Endothelial cell of umbilical vein (primary cell): ENCODE measurements at regions not wholly inside any gene's neighbourhood (a gene's known extent, or its start where the extent isn't known, plus 50 kb on each side); places are given as distances from the start of the nearest gene placed in this dataset.

Experiments
- BruUV-seq: library from RNA; stranded (reverse); fragments of 400-500 nt; replicated peaks from 2 replicates; lab custom pipeline; 2021; lab: Mats Ljungman, UMichigan
- CTCF ChIA-PET: fragments of 300-600, 350-600 bp; sonication (Branson Sonifier 250); formaldehyde crosslinking; loops from one replicate; lab custom pipeline; 2021; ENCODE audit warnings: antibody characterized with exemption, inconsistent platforms; lab: Charles Lee
- POLR2A ChIA-PET: fragments of 300-600, 350-600 bp; sonication (Branson Sonifier 250); formaldehyde crosslinking; loops from one replicate; lab custom pipeline; 2021; ENCODE audit warnings: antibody characterized with exemption, inconsistent platforms; lab: Charles Lee
- DNase-seq: peaks from one replicate; pipeline ENCODE4 v3.0.0-alpha.2; 2011; ENCODE audit warnings: low read depth, low spot score
- FAIRE-seq: peaks from 2 replicates; lab custom pipeline; 2011; peaks lifted over from hg19 to GRCh38; lab: Jason Lieb, UNC
- H2AFZ ChIP-seq: 2 replicates; pipeline ENCODE4 v1.6.0; 2012; ENCODE audit warnings: low read depth, low read length, control low read depth, inconsistent platforms
- H3K27ac ChIP-seq: 2 replicates; pipeline ENCODE4 v1.5.1; 2011; ENCODE audit warnings: low read depth, mild to moderate bottlenecking, control low read depth, low read length, moderate library complexity; ENCODE audit not compliant: insufficient read depth
- H3K27me3 ChIP-seq, 2 experiments: 2 replicates each; pipeline versions ENCODE4 v1.6.0 to v1.6.1; 2011; ENCODE audit warnings: low read length in 2 of 2, mixed read lengths in 1 of 2; ENCODE audit not compliant: control insufficient read depth in 2 of 2, insufficient read depth in 2 of 2
- H3K36me3 ChIP-seq, 2 experiments: 2 replicates in 1 of 2; 3 replicates in 1 of 2; pipeline ENCODE4 v1.5.1; 2011; ENCODE audit warnings: low read length in 2 of 2, mild to moderate bottlenecking in 1 of 2, moderate library complexity in 1 of 2; ENCODE audit not compliant: control insufficient read depth in 2 of 2, insufficient read depth in 2 of 2; ENCODE audit errors: extremely low read depth in 1 of 2
- H3K4me1 ChIP-seq: 3 replicates; pipeline ENCODE4 v1.5.1; 2011; ENCODE audit warnings: mild to moderate bottlenecking, low read length; ENCODE audit not compliant: control insufficient read depth, insufficient read depth; ENCODE audit errors: extremely low read depth
- H3K4me2 ChIP-seq: 2 replicates; pipeline ENCODE4 v1.6.1; 2011; ENCODE audit warnings: low read length, control low read depth, mixed read lengths; ENCODE audit not compliant: insufficient read depth
- H3K4me3 ChIP-seq, 3 experiments: fragments of 200-600 bp in 1 of 3; sonication (generic), shearing (Covaris generic) in 1 of 3; replicated peaks in 1 of 3; 2 replicates each; pipeline ENCODE4 v1.5.1; 2011 to 2016; ENCODE audit warnings: control low read depth in 3 of 3, low read length in 3 of 3, mild to moderate bottlenecking in 2 of 3, inconsistent platforms in 1 of 3, low read depth in 1 of 3, moderate library complexity in 1 of 3; ENCODE audit not compliant: insufficient read depth in 1 of 3
- H3K79me2 ChIP-seq: 2 replicates; pipeline ENCODE4 v1.6.0; 2012; ENCODE audit warnings: low read length, inconsistent platforms; ENCODE audit not compliant: control insufficient read depth, insufficient read depth
- H3K9ac ChIP-seq: replicated peaks from 2 replicates; pipeline ENCODE3; 2011; ENCODE audit warnings: low read length, control low read depth; ENCODE audit not compliant: insufficient read depth; ENCODE audit errors: extremely low read depth
- H3K9me1 ChIP-seq: replicated peaks from 3 replicates; pipeline ENCODE4 v1.6.0; 2011; ENCODE audit warnings: mild to moderate bottlenecking, low read length; ENCODE audit not compliant: control insufficient read depth, insufficient read depth; ENCODE audit errors: extremely low read depth
- H3K9me3 ChIP-seq: replicated peaks from 2 replicates; pipeline ENCODE4 v1.5.1; 2012; ENCODE audit warnings: low read length, inconsistent platforms; ENCODE audit not compliant: control insufficient read depth, insufficient read depth
- H4K20me1 ChIP-seq: replicated peaks from 2 replicates; pipeline ENCODE3; 2011; ENCODE audit warnings: mild to moderate bottlenecking, low read length; ENCODE audit not compliant: control insufficient read depth, insufficient read depth; ENCODE audit errors: extremely low read depth
- CTCF ChIP-seq, 2 donors: IDR thresholded peaks; 1 replicate in 1 of 2; 2 replicates in 1 of 2; pipeline ENCODE4 v1.5.1; 2011; ENCODE audit warnings: low read length in 2 of 2, mild to moderate bottlenecking in 2 of 2, moderate library complexity in 2 of 2, control low read depth in 1 of 2, inconsistent platforms in 1 of 2, low read depth in 1 of 2; ENCODE audit not compliant: insufficient read depth in 1 of 2; ENCODE audit errors: extremely low read depth in 1 of 2
- EZH2 ChIP-seq: IDR thresholded peaks from 2 replicates; pipeline ENCODE4 v1.6.1; 2012; ENCODE audit warnings: borderline replicate concordance, low read depth, mild to moderate bottlenecking, moderate library complexity, low read length, inconsistent platforms; ENCODE audit not compliant: severe bottlenecking
- FOS ChIP-seq: IDR thresholded peaks from 2 replicates; pipeline ENCODE4 v1.6.1; 2011; ENCODE audit warnings: mild to moderate bottlenecking, low read length, moderate library complexity, borderline replicate concordance; ENCODE audit not compliant: insufficient read depth
- GATA2 ChIP-seq: IDR thresholded peaks from 2 replicates; pipeline ENCODE4 v1.7.0; 2011; ENCODE audit warnings: low read depth, mild to moderate bottlenecking, moderate library complexity, mixed read lengths, low read length; ENCODE audit not compliant: insufficient read length, insufficient read depth
- JUN ChIP-seq: IDR thresholded peaks from 2 replicates; pipeline ENCODE4 v1.6.1; 2011; ENCODE audit warnings: borderline replicate concordance, low read depth; ENCODE audit not compliant: insufficient read length, insufficient read depth
- MAX ChIP-seq: IDR thresholded peaks from 2 replicates; pipeline ENCODE4 v1.6.1; 2011; ENCODE audit not compliant: insufficient read depth, insufficient read length
- MYC ChIP-seq: IDR thresholded peaks from one replicate; pipeline ENCODE4 v1.6.1; 2011; ENCODE audit warnings: mild to moderate bottlenecking, low read depth, low read length
- POLR2A ChIP-seq: IDR thresholded peaks from 2 replicates; pipeline ENCODE4 v1.6.1; 2012; ENCODE audit warnings: low read depth, mild to moderate bottlenecking, control low read depth, low read length
- POLR2AphosphoS5 ChIP-seq: IDR thresholded peaks from 2 replicates; pipeline ENCODE4 v1.6.1; 2012; ENCODE audit warnings: low read depth, mild to moderate bottlenecking, control low read depth, low read length, moderate library complexity; ENCODE audit not compliant: insufficient read depth
- dilution Hi-C: fragments of 300-500 bp; cut with MboI; formaldehyde crosslinking; loops from one replicate; pipeline ENCODE4 v1.15.0; 2019; ENCODE audit warnings: low sequenced_read_pairs; ENCODE audit not compliant: extremely low pct_ligation_motif_present
- intact Hi-C: fragments of 100-400 bp; cut with micrococcal nuclease; formaldehyde crosslinking; loops from one replicate; pipeline ENCODE4 v1.10.0; 2022

- TF ChIP-seq EZH2, result no peak
- TF ChIP-seq MYC, result no peak
- no peak for TF ChIP-seq MAX
- TF ChIP-seq POLR2A, result no peak
- TF ChIP-seq GATA2, result no peak
- no peak for TF ChIP-seq CTCF (IDR thresholded peaks at IDR 0.05; ENCODE audit: extremely low read depth in 1 of 2, insufficient read depth in 1 of 2, low read depth in 1 of 2, low read length in 2 of 2)
- TF ChIP-seq JUN, result no peak
- TF ChIP-seq FOS, result no peak
- no peak for TF ChIP-seq POLR2AphosphoS5
- H3K4me2 ChIP-seq, result no peak overlapping the region
- ChIA-PET CTCF (no interaction called here), POLR2A (no interaction called here)
- no peaks in the 10 kb centered on the region for H3K4me1 ChIP-seq
- DNase-seq (no peak), FAIRE-seq (no peak)
- no peaks in the 10 kb centered on the region for H3K79me2 ChIP-seq
- dilution Hi-C loops (no loop called here), intact Hi-C loops (no loop called here)
- H3K4me3 ChIP-seq, result no peak overlapping the region
- no peaks in the 10 kb centered on the region for H3K36me3 ChIP-seq
- H3K27ac ChIP-seq, result no peak overlapping the region
- no peaks in the 10 kb centered on the region for H3K27me3 ChIP-seq
- H3K9me3 ChIP-seq, result no peaks in the 10 kb centered on the region
- H3K9me1 ChIP-seq, result no peaks in the 10 kb centered on the region
- H4K20me1 ChIP-seq, result no peaks in the 10 kb centered on the region
- H2AFZ ChIP-seq, result no peak overlapping the region
- BruUV-seq, result no TSS peak
- no peak overlapping the region for H3K9ac ChIP-seq
Observed at GRCh38 chr5:99275128-99275527, 346.3 kb upstream of the CHD1 start.
